ENCODE measurements at regions not wholly inside any gene's neighbourhood (a gene's known extent, or its start where the extent isn't known, plus 50 kb on each side); places are given as distances from the start of the nearest gene placed in this dataset.

- H3K4me3 ChIP-seq (ENCODE audit: low read length) = no peak overlapping the region
- H3K4me2 ChIP-seq (ENCODE audit: low read length) = no peak overlapping the region
- H3K9ac ChIP-seq (ENCODE audit: low read length) = no peak overlapping the region
- H2AFZ ChIP-seq (ENCODE audit: low read depth, low read length) = no peak overlapping the region
- H3K79me2 ChIP-seq (replicated peaks; ENCODE audit: insufficient read depth, low read length) = no peaks in the 10 kb centered on the region
- H3K9me3 ChIP-seq (ENCODE audit: low read length) = no peaks in the 10 kb centered on the region
- H4K20me1 ChIP-seq (ENCODE audit: insufficient read depth) = no peaks in the 10 kb centered on the region
- H3F3A ChIP-seq (ENCODE audit: insufficient read depth, low read length, poor library complexity, severe bottlenecking) = no peaks in the 10 kb centered on the region
- TF ChIP-seq CTCF (IDR thresholded peaks at IDR 0.05; ENCODE audit: poor library complexity, severe bottlenecking) = no peak
- TF ChIP-seq EP300 (conservative IDR thresholded peaks at IDR 0.05; ENCODE audit: poor library complexity, severe bottlenecking) = no peak
- TF ChIP-seq MXI1 (conservative IDR thresholded peaks at IDR 0.05; ENCODE audit: poor library complexity, severe bottlenecking) = no peak
- TF ChIP-seq REST (IDR thresholded peaks at IDR 0.05; ENCODE audit: borderline replicate concordance) = no peak
- H3K27ac ChIP-seq (ENCODE audit: low read length) = no peak overlapping the region
- H3K27me3 ChIP-seq (ENCODE audit: insufficient read depth, low read depth, low read length) = no peaks in the 10 kb centered on the region
- H3K9me2 ChIP-seq (ENCODE audit: insufficient read depth, low read length) = no peaks in the 10 kb centered on the region
- no peaks in the 10 kb centered on the region for H3K36me3 ChIP-seq (ENCODE audit: insufficient read depth, low read length)
Observed at GRCh38 chr2:121030523-121030922, 254.5 kb downstream of the TFCP2L1 start.

- Histone ChIP-seq H3K9me3 (ENCODE audit: low read length) (no peaks in the 10 kb centered on the region), H3K9ac (ENCODE audit: low read length) (no peak overlapping the region), H3K4me2 (ENCODE audit: low read length) (no peak overlapping the region), H3K4me3 (ENCODE audit: low read length) (no peak overlapping the region), H3K9me2 (ENCODE audit: insufficient read depth, low read length) (no peaks in the 10 kb centered on the region), H4K20me1 (ENCODE audit: insufficient read depth) (no peaks in the 10 kb centered on the region), H3K79me2 (replicated peaks; ENCODE audit: insufficient read depth, low read length) (no peaks in the 10 kb centered on the region), H3K36me3 (ENCODE audit: insufficient read depth, low read length) (no peaks in the 10 kb centered on the region), H2AFZ (ENCODE audit: low read depth, low read length) (no peak overlapping the region), H3F3A (ENCODE audit: insufficient read depth, low read length, poor library complexity, severe bottlenecking) (no peaks in the 10 kb centered on the region), H3K27ac (ENCODE audit: low read length) (no peak overlapping the region), H3K27me3 (ENCODE audit: insufficient read depth, low read depth, low read length) (no peaks in the 10 kb centered on the region)
- TF ChIP-seq TAF1 (IDR thresholded peaks at IDR 0.05; ENCODE audit: low read depth) (no peak), REST (IDR thresholded peaks at IDR 0.05; ENCODE audit: borderline replicate concordance) (no peak), CTCF (IDR thresholded peaks at IDR 0.05; ENCODE audit: poor library complexity, severe bottlenecking) (no peak), EP300 (conservative IDR thresholded peaks at IDR 0.05; ENCODE audit: poor library complexity, severe bottlenecking) (no peak), EZH2 (IDR thresholded peaks at IDR 0.05; ENCODE audit: borderline replicate concordance, insufficient read depth, low read length, poor library complexity, severe bottlenecking) (no peak), RAD21 (conservative IDR thresholded peaks at IDR 0.05) (no peak), SMC3 (conservative IDR thresholded peaks at IDR 0.05; ENCODE audit: poor library complexity) (no peak), MXI1 (conservative IDR thresholded peaks at IDR 0.05; ENCODE audit: poor library complexity, severe bottlenecking) (no peak), POLR2AphosphoS5 (IDR thresholded peaks at IDR 0.05) (no peak)
Observed at GRCh38 chr2:121031568-121032340, 253.2 kb downstream of the TFCP2L1 start.

All from neural cell (in vitro differentiated cells).